H1 (cell line): ENCODE measurements at regions not wholly inside any gene's neighbourhood (a gene's known extent, or its start where the extent isn't known, plus 50 kb on each side); places are given as distances from the start of the nearest gene placed in this dataset.

Source experiments
- CTCF ChIA-PET: fragments of 300-600 bp; sonication (Branson Sonifier 250); formaldehyde crosslinking; loops from one replicate; lab custom pipeline; 2021; ENCODE audit not compliant: partially characterized antibody; lab: Charles Lee
- POLR2A ChIA-PET: fragments of 300-600 bp; sonication (Branson Sonifier 250); formaldehyde crosslinking; loops from one replicate; lab custom pipeline; 2021; ENCODE audit warnings: inconsistent platforms; ENCODE audit not compliant: partially characterized antibody; lab: Charles Lee
- DNase-seq, 2 experiments: peaks; one replicate each; pipeline versions ENCODE4 v3.0.0 to v3.0.0-alpha.2; 2010 to 2022; ENCODE audit warnings: low spot score in 2 of 2, low read depth in 1 of 2, mixed read lengths in 1 of 2
- FAIRE-seq: peaks from 2 replicates; lab custom pipeline; 2011; peaks lifted over from hg19 to GRCh38; lab: Jason Lieb, UNC
- H2AFZ ChIP-seq: 2 replicates; pipeline ENCODE4 v1.8.1; 2012; ENCODE audit warnings: low read length, inconsistent platforms
- H2AK5ac ChIP-seq: 2 replicates; pipeline ENCODE4 v1.6.1; 2013; ENCODE audit warnings: low read depth, low read length
- H2BK120ac ChIP-seq: replicated peaks from 2 replicates; pipeline ENCODE3; 2013; ENCODE audit warnings: low read depth, low read length, inconsistent platforms
- H2BK12ac ChIP-seq: 2 replicates; pipeline ENCODE4 v1.6.1; 2013; ENCODE audit warnings: low read depth, low read length
- H2BK15ac ChIP-seq: 2 replicates; pipeline ENCODE4 v1.6.1; 2013; ENCODE audit warnings: low read length
- H2BK20ac ChIP-seq: 2 replicates; pipeline ENCODE4 v1.6.1; 2013; ENCODE audit warnings: low read length
- H2BK5ac ChIP-seq: 2 replicates; pipeline ENCODE4 v1.6.1; 2013; ENCODE audit warnings: low read depth, low read length
- H3K14ac ChIP-seq: 2 replicates; pipeline ENCODE4 v1.6.1; 2013; ENCODE audit warnings: inconsistent platforms; ENCODE audit not compliant: insufficient read length
- H3K18ac ChIP-seq: 2 replicates; pipeline ENCODE4 v1.6.1; 2013; ENCODE audit warnings: low read length; ENCODE audit errors: extremely low read depth
- H3K23ac ChIP-seq: 2 replicates; pipeline ENCODE4 v1.6.1; 2013; ENCODE audit warnings: inconsistent platforms; ENCODE audit not compliant: insufficient read length
- H3K23me2 ChIP-seq: 2 replicates; pipeline ENCODE4 v1.6.1; 2013; ENCODE audit warnings: low read depth, low read length
- H3K27ac ChIP-seq: 2 replicates; pipeline ENCODE4 v1.6.1; 2011; ENCODE audit warnings: low read depth, low read length, inconsistent platforms
- H3K27me3 ChIP-seq, 4 experiments: replicated peaks in 1 of 4; 1 replicate in 1 of 4; 2 replicates in 3 of 4; pipeline versions ENCODE4 v1.6.1 to v1.8.1; 2011 to 2013; ENCODE audit warnings: low read length in 3 of 4, mild to moderate bottlenecking in 3 of 4, inconsistent platforms in 2 of 4, mixed read lengths in 2 of 4, moderate library complexity in 1 of 4; ENCODE audit not compliant: control insufficient read depth in 3 of 4, insufficient read depth in 3 of 4; ENCODE audit errors: extremely low read depth in 1 of 4
- H3K36me3 ChIP-seq, 4 experiments: 2 replicates each; pipeline versions ENCODE4 v1.6.1 to v1.8.1; 2011 to 2013; ENCODE audit warnings: mild to moderate bottlenecking in 4 of 4, low read length in 3 of 4, moderate library complexity in 2 of 4, control low read depth in 1 of 4, inconsistent platforms in 1 of 4; ENCODE audit not compliant: insufficient read depth in 4 of 4, control insufficient read depth in 2 of 4
- H3K4ac ChIP-seq: replicated peaks from 2 replicates; pipeline ENCODE3; 2013; ENCODE audit warnings: low read length, low read depth, mixed read lengths, inconsistent platforms; ENCODE audit not compliant: insufficient read length
- H3K4me1 ChIP-seq, 4 experiments: replicated peaks in 1 of 4; 1 replicate in 1 of 4; 2 replicates in 3 of 4; pipeline versions ENCODE4 v1.6.1 to v1.8.1; 2011 to 2013; ENCODE audit warnings: low read length in 3 of 4, inconsistent platforms in 2 of 4, mixed read lengths in 1 of 4; ENCODE audit not compliant: insufficient read depth in 4 of 4, control insufficient read depth in 3 of 4
- H3K4me2 ChIP-seq, 2 experiments: 2 replicates each; pipeline versions ENCODE4 v1.6.1 to v1.8.1; 2011 to 2013; ENCODE audit warnings: low read depth in 2 of 2, low read length in 2 of 2, control low read depth in 1 of 2, inconsistent platforms in 1 of 2, mild to moderate bottlenecking in 1 of 2; ENCODE audit not compliant: insufficient read depth in 1 of 2
- H3K4me3 ChIP-seq, 4 experiments: fragments of 200-600, 300-600 bp in 1 of 4; sonication (generic), shearing (Covaris generic), sonication (Bioruptor Twin) in 1 of 4; 2 replicates each; pipeline versions ENCODE4 v1.5.1 to v1.8.1; 2011 to 2016; ENCODE audit warnings: low read length in 4 of 4, low read depth in 3 of 4, control low read depth in 2 of 4, inconsistent platforms in 2 of 4, mild to moderate bottlenecking in 2 of 4, mixed read lengths in 1 of 4, moderate library complexity in 1 of 4; ENCODE audit not compliant: insufficient read depth in 2 of 4; ENCODE audit errors: extremely low read depth in 1 of 4
- H3K56ac ChIP-seq: replicated peaks from 2 replicates; pipeline ENCODE3; 2013; ENCODE audit warnings: low read depth, mild to moderate bottlenecking, mixed read lengths, low read length, inconsistent platforms; ENCODE audit not compliant: insufficient read length
- H3K79me1 ChIP-seq: 2 replicates; pipeline ENCODE4 v1.6.1; 2013; ENCODE audit warnings: low read depth, low read length, control low read depth
- H3K79me2 ChIP-seq, 2 experiments: 2 replicates each; pipeline versions ENCODE4 v1.6.1 to v1.8.1; 2012 to 2013; ENCODE audit warnings: low read length in 2 of 2, mild to moderate bottlenecking in 2 of 2, inconsistent platforms in 1 of 2; ENCODE audit not compliant: insufficient read depth in 2 of 2, control insufficient read depth in 1 of 2
- H3K9ac ChIP-seq, 4 experiments: replicated peaks in 1 of 4; 1 replicate in 1 of 4; 2 replicates in 3 of 4; pipeline versions ENCODE4 v1.6.1 to v1.8.1; 2011 to 2013; ENCODE audit warnings: low read depth in 3 of 4, low read length in 3 of 4, control low read depth in 2 of 4, mild to moderate bottlenecking in 2 of 4, moderate library complexity in 2 of 4, inconsistent platforms in 1 of 4; ENCODE audit errors: extremely low read depth in 1 of 4
- H3K9me3 ChIP-seq, 2 experiments: 2 replicates each; pipeline versions ENCODE4 v1.6.1 to v1.8.1; 2012 to 2013; ENCODE audit warnings: mild to moderate bottlenecking in 2 of 2, moderate library complexity in 2 of 2, control low read depth in 1 of 2, inconsistent platforms in 1 of 2, low read depth in 1 of 2, low read length in 1 of 2, mixed read lengths in 1 of 2; ENCODE audit not compliant: insufficient read depth in 2 of 2
- H4K20me1 ChIP-seq, 2 experiments: replicated peaks in 1 of 2; 2 replicates each; pipeline versions ENCODE3 to v1.8.1; 2011 to 2013; ENCODE audit warnings: inconsistent platforms in 2 of 2, low read length in 2 of 2, mild to moderate bottlenecking in 1 of 2; ENCODE audit not compliant: insufficient read depth in 2 of 2, control insufficient read depth in 1 of 2
- H4K5ac ChIP-seq: 2 replicates; pipeline ENCODE4 v1.6.1; 2013; ENCODE audit warnings: low read length, low read depth, mixed read lengths, inconsistent platforms; ENCODE audit not compliant: insufficient read length
- H4K8ac ChIP-seq: 2 replicates; pipeline ENCODE4 v1.8.0; 2013; ENCODE audit warnings: mild to moderate bottlenecking, moderate library complexity, low read length, inconsistent platforms; ENCODE audit not compliant: insufficient read depth; ENCODE audit errors: extremely low read depth
- H4K91ac ChIP-seq: replicated peaks from 2 replicates; pipeline ENCODE3; 2013; ENCODE audit warnings: low read length, mixed read lengths, inconsistent platforms; ENCODE audit not compliant: insufficient read length
- CBX5 ChIP-seq: fragments of 300-800, 300-1000 bp; sonication (generic); IDR thresholded peaks from 2 replicates; pipeline ENCODE4 v1.7.1; 2016; ENCODE audit warnings: antibody characterized with exemption, low read length, low read depth
- EP300 ChIP-seq, 2 experiments: IDR thresholded peaks; 1 replicate in 1 of 2; 2 replicates in 1 of 2; pipeline ENCODE4 v1.6.1; 2011 to 2012; ENCODE audit warnings: low read depth in 2 of 2, low read length in 2 of 2, mild to moderate bottlenecking in 2 of 2, borderline replicate concordance in 1 of 2, inconsistent platforms in 1 of 2, moderate library complexity in 1 of 2
- MAFK ChIP-seq: IDR thresholded peaks from 2 replicates; pipeline ENCODE4 v1.6.1; 2012; ENCODE audit warnings: low read depth, mild to moderate bottlenecking, improper control_type of control experiment, low read length
- WGBS, 2 experiments: shearing (Covaris generic) in 1 of 2; methylation state at CpG; one replicate each; pipeline versions ENCODE4 v1.1.6 to v1.1.7; 2013 to 2015; ENCODE audit warnings: low lambda C conversion rate in 2 of 2, mixed read lengths in 2 of 2, inconsistent platforms in 1 of 2, low coverage in 1 of 2, missing lambda C conversion rate in 1 of 2; ENCODE audit not compliant: insufficient replicate concordance in 2 of 2, insufficient coverage in 1 of 2, insufficient read length in 1 of 2; ENCODE audit errors: extremely low coverage in 1 of 2, missing lambda C conversion rate in 1 of 2; 5-methylcytosine and 5-hydroxymethylcytosine counted together

DNA sequence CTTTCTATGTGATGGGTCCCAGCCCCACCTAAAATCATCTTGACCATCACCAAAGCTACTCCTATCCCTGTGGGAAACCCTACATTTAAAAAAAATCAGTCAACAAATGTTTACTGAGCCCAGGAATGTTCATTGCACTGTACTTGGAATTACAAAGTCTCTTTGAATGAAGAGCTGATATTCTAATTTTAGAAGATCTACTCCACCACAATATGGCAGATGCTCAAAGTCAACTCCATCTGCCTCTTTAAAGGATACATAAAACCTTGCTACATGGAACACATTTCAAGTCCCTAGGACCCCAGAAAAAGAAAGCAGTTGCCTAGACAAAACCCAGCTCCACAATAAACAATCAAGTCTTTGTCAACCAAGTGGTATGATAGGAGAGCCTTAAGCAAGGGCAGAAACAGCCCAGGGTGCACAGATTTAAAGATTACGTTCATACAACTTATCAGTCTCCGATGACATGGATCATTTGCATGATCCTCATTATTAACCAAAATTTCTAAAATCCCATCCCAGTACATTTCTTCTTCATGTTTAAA is 234.3 kb upstream of the ACVR2A start:
- H2BK15ac ChIP-seq: no peak overlapping the region
- H3K27me3 ChIP-seq: no peaks in the 10 kb centered on the region
- H3K79me2 ChIP-seq: no peaks in the 10 kb centered on the region
- no peak overlapping the region for H2AFZ ChIP-seq
- H3K18ac ChIP-seq: no peak overlapping the region
- no peak overlapping the region for H3K4ac ChIP-seq
- H3K23ac ChIP-seq: no peak overlapping the region
- no peak overlapping the region for H3K56ac ChIP-seq
- no peak overlapping the region for H2BK120ac ChIP-seq
- H3K4me2 ChIP-seq: no peak overlapping the region
- no peak overlapping the region for H3K27ac ChIP-seq
- no peaks in the 10 kb centered on the region for H4K20me1 ChIP-seq
- no peak overlapping the region for H4K5ac ChIP-seq
- H3K14ac ChIP-seq: no peak overlapping the region
- no peak for FAIRE-seq
- no peak overlapping the region for H4K91ac ChIP-seq
- WGBS, 2 experiments: 100% methylated on average over 2 of the region's 2 CpGs; no CpG with 5 or more reads in 1 of the 2 experiments
- no peaks in the 10 kb centered on the region for H3K9me3 ChIP-seq
- ChIA-PET CTCF (interaction anchor here (1.3 to 1.5 kb wide), 2 partner anchors 8 to 15 kb away, joined by 3 to 4 read pairs; no protein-coding TSS in a partner anchor), POLR2A (no interaction called here)
- no peaks in the 10 kb centered on the region for H3K23me2 ChIP-seq
- H3K79me1 ChIP-seq: no peaks in the 10 kb centered on the region
- no peak overlapping the region for H2BK5ac ChIP-seq
- H3K4me1 ChIP-seq: no peaks in the 10 kb centered on the region
- H4K8ac ChIP-seq: no peak overlapping the region
- no peak overlapping the region for H2AK5ac ChIP-seq
- H3K4me3 ChIP-seq: no peak overlapping the region
- DNase-seq: no peak
- no peak overlapping the region for H2BK20ac ChIP-seq
- H3K36me3 ChIP-seq: no peaks in the 10 kb centered on the region
- no peak overlapping the region for H2BK12ac ChIP-seq
- no peak overlapping the region for H3K9ac ChIP-seq
- TF ChIP-seq MAFK: no peak
- no peak for TF ChIP-seq CBX5
- TF ChIP-seq EP300 (IDR thresholded peaks at IDR 0.05; ENCODE audit: borderline replicate concordance in 1 of 2, low read depth in 2 of 2, low read length in 2 of 2): no peak
